HepG2 (cell line): ENCODE measurements at regions not wholly inside any gene's neighbourhood (a gene's known extent, or its start where the extent isn't known, plus 50 kb on each side); places are given as distances from the start of the nearest gene placed in this dataset.

Experiments
- CENPX ChIP-seq: sonication (generic); formaldehyde crosslinking; IDR thresholded peaks from 2 replicates; pipeline ENCODE4 v1.9.0; 2021; ENCODE audit warnings: mild to moderate bottlenecking, missing genetic modification reagents, moderate library complexity
- ERF ChIP-seq: IDR thresholded peaks from 2 replicates; pipeline ENCODE4 v1.6.1; 2018; ENCODE audit warnings: missing biosample characterization, missing genetic modification reagents
- FOXA1 ChIP-seq, 2 experiments: fragments of 450-650 bp in 1 of 2; sonication (generic) in 1 of 2; formaldehyde crosslinking in 1 of 2; IDR thresholded peaks; 2 replicates each; pipeline versions ENCODE4 v1.4.0 to v1.6.1; 2016 to 2020; ENCODE audit warnings: missing genetic modification reagents in 1 of 2
- FOXK1 ChIP-seq: sonication (generic); formaldehyde crosslinking; IDR thresholded peaks from 2 replicates; pipeline ENCODE4 v1.4.0; 2020; ENCODE audit warnings: low read depth, missing genetic modification reagents, borderline replicate concordance
- FOXP1 ChIP-seq, 2 experiments: fragments of 450-650 bp in 1 of 2; IDR thresholded peaks; 2 replicates each; pipeline ENCODE4 v1.6.1; 2017 to 2018; ENCODE audit warnings: antibody characterized with exemption in 1 of 2
- GTF3A ChIP-seq: sonication (generic); formaldehyde crosslinking; conservative IDR thresholded peaks from 2 replicates; pipeline ENCODE4 v1.4.0; 2020; ENCODE audit warnings: mild to moderate bottlenecking, missing genetic modification reagents
- IRX3 ChIP-seq: sonication (generic); formaldehyde crosslinking; IDR thresholded peaks from 2 replicates; pipeline ENCODE4 v1.8.1; 2023; ENCODE audit warnings: mild to moderate bottlenecking, low read depth, missing genetic modification reagents, borderline replicate concordance
- MIER3 ChIP-seq: IDR thresholded peaks from 2 replicates; pipeline ENCODE4 v1.6.1; 2016; ENCODE audit warnings: missing compliant biosample characterization, borderline replicate concordance
- MXI1 ChIP-seq: IDR thresholded peaks from 3 replicates; pipeline ENCODE4 v1.6.1; 2012; ENCODE audit warnings: low read depth, low read length, inconsistent platforms, borderline replicate concordance
- MYC ChIP-seq: sonication (generic); formaldehyde crosslinking; IDR thresholded peaks from 2 replicates; pipeline ENCODE4 v1.9.0; 2021; ENCODE audit warnings: missing genetic modification reagents, borderline replicate concordance
- NR2F2 ChIP-seq: IDR thresholded peaks from 2 replicates; pipeline ENCODE4 v1.6.1; 2012; ENCODE audit warnings: low read depth, inconsistent platforms, borderline replicate concordance
- PHF5A ChIP-seq: IDR thresholded peaks from one replicate; pipeline ENCODE4 v1.6.1; 2018; ENCODE audit warnings: low read depth, missing genetic modification reagents; ENCODE audit not compliant: unreplicated experiment
- POLR2AphosphoS2 ChIP-seq: IDR thresholded peaks from 2 replicates; pipeline ENCODE4 v1.6.1; 2011; ENCODE audit warnings: low read depth, low read length, improper control_type of control experiment
- SAP130 ChIP-seq: IDR thresholded peaks from 2 replicates; pipeline ENCODE4 v1.6.1; 2016; ENCODE audit warnings: low read depth
- SIX1 ChIP-seq: sonication (generic); formaldehyde crosslinking; IDR thresholded peaks from 2 replicates; pipeline ENCODE4 v1.4.0; 2020; ENCODE audit warnings: missing genetic modification reagents, borderline replicate concordance
- ZFP82 ChIP-seq: sonication (generic); formaldehyde crosslinking; IDR thresholded peaks from 2 replicates; pipeline ENCODE4 v1.5.1; 2020; ENCODE audit warnings: mild to moderate bottlenecking, missing genetic modification reagents, borderline replicate concordance
- ZNF180 ChIP-seq: sonication (generic); formaldehyde crosslinking; IDR thresholded peaks from 2 replicates; pipeline ENCODE4 v1.4.0; 2020; ENCODE audit warnings: low read depth, missing genetic modification reagents, borderline replicate concordance
- ZNF614 ChIP-seq: IDR thresholded peaks from 2 replicates; pipeline ENCODE4 v1.6.1; 2018; ENCODE audit warnings: missing biosample characterization, missing genetic modification reagents, inconsistent platforms, borderline replicate concordance
- ZSCAN29 ChIP-seq: sonication (generic); formaldehyde crosslinking; conservative IDR thresholded peaks from 2 replicates; pipeline ENCODE4 v1.4.0; 2020; ENCODE audit warnings: mild to moderate bottlenecking, missing genetic modification reagents
- TF ChIP-seq, protein P1 (sequence below): IDR thresholded peaks from 2 replicates; pipeline ENCODE4 v1.6.1; 2016; ENCODE audit warnings: missing genetic modification reagents, missing compliant biosample characterization
- TF ChIP-seq, protein P2 (sequence below): sonication (generic); formaldehyde crosslinking; IDR thresholded peaks from 2 replicates; pipeline ENCODE4 v1.5.0; 2020; ENCODE audit warnings: mild to moderate bottlenecking, missing genetic modification reagents, borderline replicate concordance
- TF ChIP-seq, protein P3 (sequence below), 2 experiments: IDR thresholded peaks; 2 replicates each; pipeline ENCODE4 v1.6.1; 2011 to 2012; ENCODE audit warnings: low read length in 2 of 2, borderline replicate concordance in 1 of 2, low read depth in 1 of 2, mild to moderate bottlenecking in 1 of 2, moderate library complexity in 1 of 2
- TF ChIP-seq, protein P4 (sequence below): IDR thresholded peaks from 2 replicates; pipeline ENCODE4 v1.6.1; 2012; ENCODE audit warnings: inconsistent platforms

DNA sequence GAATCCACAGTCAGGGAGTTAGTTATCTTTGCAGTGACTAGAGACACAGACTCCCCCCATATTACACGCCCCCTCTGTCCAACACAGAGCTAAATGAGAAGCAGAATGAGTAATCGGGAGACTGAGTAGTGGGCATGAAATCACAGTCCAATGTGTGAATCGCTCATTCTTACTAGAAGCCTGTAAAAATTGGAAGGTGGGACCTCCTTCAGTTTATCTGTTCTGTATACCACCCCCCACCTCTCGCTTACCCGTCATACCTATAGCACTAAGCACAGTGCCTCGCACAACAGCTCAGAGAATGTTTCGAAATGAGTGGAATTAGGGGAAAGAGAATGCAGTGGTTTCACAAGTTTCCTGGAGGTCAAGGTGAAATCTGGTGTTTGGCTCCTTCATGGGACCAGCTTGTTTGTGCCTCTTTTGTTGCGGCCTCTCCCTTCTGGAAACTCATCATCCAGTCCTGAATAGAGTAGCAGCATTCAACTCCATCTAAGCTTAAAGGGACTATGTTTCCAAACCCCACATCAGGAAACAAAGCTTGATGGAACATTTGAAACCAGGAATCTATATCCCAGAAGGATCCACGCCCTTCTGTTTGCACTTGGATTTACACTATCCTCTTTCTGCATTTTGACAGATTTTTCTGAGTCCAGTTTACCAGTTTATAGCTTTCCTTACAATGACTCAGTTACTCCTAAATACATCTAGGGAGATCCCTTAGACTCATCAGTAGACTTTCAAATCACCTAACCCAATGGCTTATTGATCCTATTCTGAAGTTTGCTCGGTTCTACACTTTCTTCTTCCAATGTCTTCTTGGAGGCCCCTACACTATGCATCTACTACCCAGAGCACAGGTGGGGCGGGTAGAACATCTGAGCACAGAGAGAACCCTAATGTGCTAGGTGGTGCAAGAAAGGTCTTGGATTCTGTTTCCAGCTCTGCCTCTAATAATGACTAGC lies 59.2 kb upstream of the PIM1 start (continued):
- TF ChIP-seq MIER3 (CRISPR knock-in tag), result peak; percentile 99; the same call in 1 of the 2 replicates
- no peak for TF ChIP-seq IRX3
- peak; percentile 97 for TF ChIP-seq FOXK1 (CRISPR knock-in tag)
- TF ChIP-seq GTF3A (CRISPR knock-in tag), result no peak
- TF ChIP-seq POLR2AphosphoS2, result no peak
- peak; percentile 48; the same call in 1 of the 2 replicates for TF ChIP-seq MYC (CRISPR knock-in tag)
- no peak for TF ChIP-seq FOXA1 (IDR thresholded peaks at IDR 0.05)
- TF ChIP-seq FOXA1 (CRISPR knock-in tag; IDR thresholded peaks at IDR 0.05), result peak; percentile 54
- 0 out of 2 replicates have a peak, but pooled peaks have one; percentile 40 for TF ChIP-seq ZSCAN29
- TF ChIP-seq, protein P1, sequence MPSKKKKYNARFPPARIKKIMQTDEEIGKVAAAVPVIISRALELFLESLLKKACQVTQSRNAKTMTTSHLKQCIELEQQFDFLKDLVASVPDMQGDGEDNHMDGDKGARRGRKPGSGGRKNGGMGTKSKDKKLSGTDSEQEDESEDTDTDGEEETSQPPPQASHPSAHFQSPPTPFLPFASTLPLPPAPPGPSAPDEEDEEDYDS (CRISPR knock-in tag), result peak; percentile 38
- no peak for TF ChIP-seq FOXP1 (IDR thresholded peaks at IDR 0.05)
- peak; percentile 88 for TF ChIP-seq FOXP1 (CRISPR knock-in tag; IDR thresholded peaks at IDR 0.05)
- no peak for TF ChIP-seq PHF5A (CRISPR knock-in tag)
- peak; percentile 83 for TF ChIP-seq SAP130 (CRISPR knock-in tag)
- peak; percentile 29; the same call in 1 of the 2 replicates for TF ChIP-seq ZFP82 (CRISPR knock-in tag)
- TF ChIP-seq, protein P2, sequence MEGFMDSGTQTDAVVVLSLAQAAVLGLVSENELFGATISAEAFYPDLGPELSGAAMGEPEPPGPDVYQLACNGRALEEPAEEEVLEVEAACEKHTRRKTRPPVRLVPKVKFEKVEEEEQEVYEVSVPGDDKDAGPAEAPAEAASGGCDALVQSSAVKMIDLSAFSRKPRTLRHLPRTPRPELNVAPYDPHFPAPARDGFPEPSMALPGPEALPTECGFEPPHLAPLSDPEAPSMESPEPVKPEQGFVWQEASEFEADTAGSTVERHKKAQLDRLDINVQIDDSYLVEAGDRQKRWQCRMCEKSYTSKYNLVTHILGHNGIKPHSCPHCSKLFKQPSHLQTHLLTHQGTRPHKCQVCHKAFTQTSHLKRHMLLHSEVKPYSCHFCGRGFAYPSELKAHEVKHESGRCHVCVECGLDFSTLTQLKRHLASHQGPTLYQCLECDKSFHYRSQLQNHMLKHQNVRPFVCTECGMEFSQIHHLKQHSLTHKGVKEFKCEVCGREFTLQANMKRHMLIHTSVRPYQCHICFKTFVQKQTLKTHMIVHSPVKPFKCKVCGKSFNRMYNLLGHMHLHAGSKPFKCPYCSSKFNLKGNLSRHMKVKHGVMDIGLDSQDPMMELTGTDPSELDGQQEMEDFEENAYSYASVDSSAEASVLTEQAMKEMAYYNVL (CRISPR knock-in tag), result peak; percentile 51; the same call in 1 of the 2 replicates
- no peak for TF ChIP-seq ZNF180 (CRISPR knock-in tag)
- peak; percentile 85; the same call in 1 of the 2 replicates for TF ChIP-seq ERF (CRISPR knock-in tag)
- TF ChIP-seq, protein P3, sequence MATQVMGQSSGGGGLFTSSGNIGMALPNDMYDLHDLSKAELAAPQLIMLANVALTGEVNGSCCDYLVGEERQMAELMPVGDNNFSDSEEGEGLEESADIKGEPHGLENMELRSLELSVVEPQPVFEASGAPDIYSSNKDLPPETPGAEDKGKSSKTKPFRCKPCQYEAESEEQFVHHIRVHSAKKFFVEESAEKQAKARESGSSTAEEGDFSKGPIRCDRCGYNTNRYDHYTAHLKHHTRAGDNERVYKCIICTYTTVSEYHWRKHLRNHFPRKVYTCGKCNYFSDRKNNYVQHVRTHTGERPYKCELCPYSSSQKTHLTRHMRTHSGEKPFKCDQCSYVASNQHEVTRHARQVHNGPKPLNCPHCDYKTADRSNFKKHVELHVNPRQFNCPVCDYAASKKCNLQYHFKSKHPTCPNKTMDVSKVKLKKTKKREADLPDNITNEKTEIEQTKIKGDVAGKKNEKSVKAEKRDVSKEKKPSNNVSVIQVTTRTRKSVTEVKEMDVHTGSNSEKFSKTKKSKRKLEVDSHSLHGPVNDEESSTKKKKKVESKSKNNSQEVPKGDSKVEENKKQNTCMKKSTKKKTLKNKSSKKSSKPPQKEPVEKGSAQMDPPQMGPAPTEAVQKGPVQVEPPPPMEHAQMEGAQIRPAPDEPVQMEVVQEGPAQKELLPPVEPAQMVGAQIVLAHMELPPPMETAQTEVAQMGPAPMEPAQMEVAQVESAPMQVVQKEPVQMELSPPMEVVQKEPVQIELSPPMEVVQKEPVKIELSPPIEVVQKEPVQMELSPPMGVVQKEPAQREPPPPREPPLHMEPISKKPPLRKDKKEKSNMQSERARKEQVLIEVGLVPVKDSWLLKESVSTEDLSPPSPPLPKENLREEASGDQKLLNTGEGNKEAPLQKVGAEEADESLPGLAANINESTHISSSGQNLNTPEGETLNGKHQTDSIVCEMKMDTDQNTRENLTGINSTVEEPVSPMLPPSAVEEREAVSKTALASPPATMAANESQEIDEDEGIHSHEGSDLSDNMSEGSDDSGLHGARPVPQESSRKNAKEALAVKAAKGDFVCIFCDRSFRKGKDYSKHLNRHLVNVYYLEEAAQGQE (IDR thresholded peaks at IDR 0.05; ENCODE audit: borderline replicate concordance in 1 of 2, low read depth in 1 of 2, low read length in 2 of 2), result peak in 1 of 2 experiments; percentile 70; a peak in 1 of 4 replicates
- peak; percentile 33; the same call in 1 of the 2 replicates for TF ChIP-seq SIX1 (CRISPR knock-in tag)
- no peak for TF ChIP-seq CENPX (CRISPR knock-in tag)
- no peak for TF ChIP-seq MXI1
- TF ChIP-seq NR2F2, result peak; percentile 86
- peak; percentile 49; the same call in 1 of the 2 replicates for TF ChIP-seq ZNF614 (CRISPR knock-in tag)
- TF ChIP-seq, protein P4, sequence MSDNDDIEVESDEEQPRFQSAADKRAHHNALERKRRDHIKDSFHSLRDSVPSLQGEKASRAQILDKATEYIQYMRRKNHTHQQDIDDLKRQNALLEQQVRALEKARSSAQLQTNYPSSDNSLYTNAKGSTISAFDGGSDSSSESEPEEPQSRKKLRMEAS, result peak; percentile 63; the same call in 1 of the 2 replicates
